GM19035 (cell line): ENCODE measurements at regions not wholly inside any gene's neighbourhood (a gene's known extent, or its start where the extent isn't known, plus 50 kb on each side); places are given as distances from the start of the nearest gene placed in this dataset.

Experiments used
- ATAC-seq: cut with Tn5 transposase; IDR thresholded peaks from one replicate; pipeline ENCODE4 v1.9.1; 2021; ENCODE audit not compliant: unreplicated experiment

DNA sequence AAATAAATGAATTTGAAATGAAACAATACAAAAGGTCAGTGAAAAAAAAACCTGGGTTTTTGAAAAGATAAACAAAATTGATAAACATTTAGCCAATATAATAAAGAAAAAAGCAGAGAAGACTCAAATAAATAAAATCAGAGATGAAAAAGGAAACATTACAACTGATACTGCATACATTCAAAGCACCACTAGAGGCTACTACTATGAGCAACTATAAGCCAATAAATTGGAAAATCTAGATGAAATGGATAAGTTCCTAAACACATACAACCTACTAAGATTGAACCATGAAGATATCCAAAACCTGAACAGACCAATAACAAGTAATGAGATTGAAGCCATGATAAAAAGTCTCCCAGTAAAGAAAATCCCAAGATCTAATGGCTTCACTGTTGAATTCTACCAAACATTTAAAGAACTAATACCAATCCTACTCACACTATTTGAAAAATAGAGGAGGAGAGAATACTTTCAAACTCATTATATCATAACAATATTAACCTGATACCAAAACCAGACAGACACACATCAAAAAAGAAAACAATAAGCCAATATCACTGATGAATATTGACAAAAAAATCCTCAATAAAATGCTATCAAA lies 80.8 kb upstream of the CERS6 start:
- ATAC-seq: no peak

GRCh38 chr2:168378960-168379669 lies 77.0 kb upstream of the CERS6 start:
- ATAC-seq: no peak

DNA sequence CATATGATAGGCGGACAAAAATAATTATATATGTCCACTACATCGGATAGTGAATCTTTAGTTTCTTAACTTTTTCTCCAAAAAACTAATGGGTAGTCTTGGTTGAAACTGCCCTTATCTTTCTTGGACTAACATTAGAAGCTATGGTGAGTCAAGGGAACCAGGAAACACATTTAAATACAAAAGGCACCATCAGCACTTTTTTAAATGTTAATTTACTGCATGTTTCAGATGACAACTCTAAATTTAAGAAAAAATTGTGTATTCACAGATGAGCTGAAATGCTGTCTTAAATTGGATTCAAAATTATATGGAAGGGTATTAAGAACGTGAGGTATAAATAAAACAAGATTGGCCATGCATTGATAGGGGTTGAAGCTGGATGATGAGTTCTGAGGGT lies 75.6 kb upstream of the CERS6 start:
- ATAC-seq: no peak

- ATAC-seq: no peak
These were observed 64.0 kb upstream of the CERS6 start for GRCh38 chr2:168392024-168392423.

DNA sequence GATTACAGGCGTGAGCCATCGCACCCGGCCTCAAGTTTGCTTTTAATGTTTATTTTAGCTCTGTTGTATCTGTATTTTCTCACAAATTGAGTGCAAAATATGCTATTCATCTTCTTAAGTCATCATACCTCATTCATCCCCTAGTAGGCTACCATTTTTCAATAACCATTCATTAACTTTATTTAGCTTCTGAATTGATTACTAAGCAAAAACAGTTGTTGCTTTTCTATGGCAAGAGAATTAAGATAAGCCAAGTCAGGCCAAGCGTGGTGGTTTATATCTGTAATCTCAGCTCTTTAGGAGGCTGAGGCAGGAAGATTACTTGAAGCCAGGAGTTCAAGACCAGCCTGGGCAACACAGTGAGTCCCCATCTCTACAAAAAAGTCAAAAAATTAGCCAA lies 63.3 kb upstream of the CERS6 start:
- no peak for ATAC-seq

GRCh38 chr2:168394262-168394661 lies 61.8 kb upstream of the CERS6 start:
- no peak for ATAC-seq

- no peak for ATAC-seq
These were observed 59.9 kb upstream of the CERS6 start for GRCh38 chr2:168396131-168396530.

- ATAC-seq: no peak
These were observed 58.4 kb upstream of the CERS6 start for GRCh38 chr2:168397629-168398028.

GRCh38 chr2:168401048-168401556 lies 55.0 kb upstream of the CERS6 start:
- ATAC-seq: no peak

DNA sequence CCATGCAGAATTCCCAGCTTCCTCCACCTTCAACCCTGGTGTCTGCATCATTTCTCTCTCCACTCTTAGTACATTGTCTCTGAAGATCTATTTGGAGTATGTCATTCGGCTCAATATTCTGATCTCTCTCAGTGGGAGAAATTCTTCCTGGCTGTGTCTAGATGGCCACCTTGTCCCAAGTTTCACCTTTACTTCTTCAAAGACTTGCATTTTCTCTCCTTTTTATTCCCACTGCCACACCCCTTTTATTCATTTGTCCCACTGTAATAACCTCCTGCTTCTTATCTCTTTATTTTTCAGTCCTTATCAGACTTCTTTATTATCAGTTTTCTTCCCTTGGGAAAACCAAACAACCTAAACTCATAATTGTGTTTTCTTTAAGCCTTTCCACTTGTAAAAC lies 54.3 kb upstream of the CERS6 start:
- ATAC-seq: no peak

DNA sequence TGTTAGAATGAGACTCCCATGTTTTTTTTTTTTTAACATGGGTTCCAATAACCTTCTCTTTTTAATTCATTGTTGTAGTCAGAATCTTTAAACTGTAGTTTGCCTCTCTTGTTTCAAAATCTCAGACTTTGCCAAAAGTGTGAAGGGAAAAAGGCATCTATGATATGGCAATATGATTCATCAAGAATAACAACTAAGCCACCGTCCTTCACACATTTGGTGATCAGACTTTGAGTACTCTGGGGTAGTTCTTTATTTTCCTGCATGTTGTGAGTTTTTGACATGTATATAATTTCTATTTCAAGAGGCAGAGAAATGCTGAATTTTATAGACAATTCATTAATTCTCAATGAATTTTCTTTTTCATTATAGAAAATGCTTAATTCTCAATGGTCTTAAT lies 53.5 kb upstream of the CERS6 start:
- no peak for ATAC-seq

- no peak for ATAC-seq
These were observed 52.3 kb upstream of the CERS6 start for GRCh38 chr2:168403736-168404135.

- no peak for ATAC-seq
These were observed 51.3 kb upstream of the CERS6 start for GRCh38 chr2:168404764-168405163.
